KMS-11 (cell line): ENCODE measurements at regions not wholly inside any gene's neighbourhood (a gene's known extent, or its start where the extent isn't known, plus 50 kb on each side); places are given as distances from the start of the nearest gene placed in this dataset.

Experiments used
- H2AFZ ChIP-seq: fragments of 200-600 bp; sonication (generic); 2 replicates; pipeline ENCODE4 v1.6.1; 2016; ENCODE audit warnings: antibody characterized with exemption, mixed run types, low read depth
- H3K27ac ChIP-seq: fragments of 200-600 bp; sonication (generic); 2 replicates; pipeline ENCODE4 v1.6.1; 2016; ENCODE audit warnings: mild to moderate bottlenecking, mixed run types
- H3K27me3 ChIP-seq: fragments of 200-600 bp; sonication (generic); 2 replicates; pipeline ENCODE4 v1.6.1; 2017; ENCODE audit warnings: mild to moderate bottlenecking, low read depth, mixed run types, moderate library complexity; ENCODE audit not compliant: insufficient read depth
- H3K36me3 ChIP-seq: fragments of 200-600 bp; sonication (generic); 2 replicates; pipeline ENCODE4 v1.6.1; 2017; ENCODE audit warnings: mild to moderate bottlenecking, mixed run types; ENCODE audit not compliant: insufficient read depth
- H3K4me1 ChIP-seq: fragments of 200-600 bp; sonication (generic); 2 replicates; pipeline ENCODE4 v1.6.1; 2016; ENCODE audit warnings: mild to moderate bottlenecking, low read depth, mixed run types; ENCODE audit not compliant: poor library complexity, severe bottlenecking
- H3K4me2 ChIP-seq: fragments of 200-600 bp; sonication (generic); 2 replicates; pipeline ENCODE4 v1.7.0; 2016; ENCODE audit warnings: mild to moderate bottlenecking, mixed run types
- H3K4me3 ChIP-seq: fragments of 200-600 bp; sonication (generic); IDR thresholded peaks from 2 replicates; pipeline ENCODE4 v1.6.1; 2017; ENCODE audit warnings: low read depth, low read length, mixed read lengths; ENCODE audit not compliant: insufficient read depth
- H3K79me2 ChIP-seq: fragments of 200-600 bp; sonication (generic); 2 replicates; pipeline ENCODE4 v1.6.1; 2016; ENCODE audit warnings: low read depth, mixed run types; ENCODE audit not compliant: insufficient read depth
- H3K9ac ChIP-seq: fragments of 200-600 bp; sonication (generic); 2 replicates; pipeline ENCODE4 v1.6.1; 2016; ENCODE audit warnings: mild to moderate bottlenecking, mixed run types
- H4K20me1 ChIP-seq: fragments of 200-600 bp; sonication (generic); 2 replicates; pipeline ENCODE4 v1.6.1; 2016; ENCODE audit warnings: mild to moderate bottlenecking, mixed run types; ENCODE audit not compliant: insufficient read depth
- TF ChIP-seq, protein P1 (sequence below): fragments of 200-600 bp; sonication (generic); conservative IDR thresholded peaks from 2 replicates; pipeline ENCODE4 v1.6.1; 2017; ENCODE audit warnings: low read depth, mild to moderate bottlenecking, antibody characterized with exemption, low read length, moderate library complexity, mixed read lengths

- no peaks in the 10 kb centered on the region for H3K36me3 ChIP-seq
- peaks cover 5% of the 10 kb centered on the region; the same call in 1 of the 2 replicates for H3K27me3 ChIP-seq
- no peak overlapping the region for H3K9ac ChIP-seq
- no peak overlapping the region for H3K4me3 ChIP-seq
- H3K27ac ChIP-seq: no peak overlapping the region
- TF ChIP-seq, protein P1, sequence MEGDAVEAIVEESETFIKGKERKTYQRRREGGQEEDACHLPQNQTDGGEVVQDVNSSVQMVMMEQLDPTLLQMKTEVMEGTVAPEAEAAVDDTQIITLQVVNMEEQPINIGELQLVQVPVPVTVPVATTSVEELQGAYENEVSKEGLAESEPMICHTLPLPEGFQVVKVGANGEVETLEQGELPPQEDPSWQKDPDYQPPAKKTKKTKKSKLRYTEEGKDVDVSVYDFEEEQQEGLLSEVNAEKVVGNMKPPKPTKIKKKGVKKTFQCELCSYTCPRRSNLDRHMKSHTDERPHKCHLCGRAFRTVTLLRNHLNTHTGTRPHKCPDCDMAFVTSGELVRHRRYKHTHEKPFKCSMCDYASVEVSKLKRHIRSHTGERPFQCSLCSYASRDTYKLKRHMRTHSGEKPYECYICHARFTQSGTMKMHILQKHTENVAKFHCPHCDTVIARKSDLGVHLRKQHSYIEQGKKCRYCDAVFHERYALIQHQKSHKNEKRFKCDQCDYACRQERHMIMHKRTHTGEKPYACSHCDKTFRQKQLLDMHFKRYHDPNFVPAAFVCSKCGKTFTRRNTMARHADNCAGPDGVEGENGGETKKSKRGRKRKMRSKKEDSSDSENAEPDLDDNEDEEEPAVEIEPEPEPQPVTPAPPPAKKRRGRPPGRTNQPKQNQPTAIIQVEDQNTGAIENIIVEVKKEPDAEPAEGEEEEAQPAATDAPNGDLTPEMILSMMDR: no peak
- no peaks in the 10 kb centered on the region for H3K79me2 ChIP-seq
- H4K20me1 ChIP-seq: no peaks in the 10 kb centered on the region
- no peak overlapping the region for H2AFZ ChIP-seq
- H3K4me2 ChIP-seq: no peak overlapping the region
- H3K4me1 ChIP-seq: no peaks in the 10 kb centered on the region
These were observed 279.2 kb downstream of the ALG10 start for GRCh38 chr12:34301251-34302130.

DNA sequence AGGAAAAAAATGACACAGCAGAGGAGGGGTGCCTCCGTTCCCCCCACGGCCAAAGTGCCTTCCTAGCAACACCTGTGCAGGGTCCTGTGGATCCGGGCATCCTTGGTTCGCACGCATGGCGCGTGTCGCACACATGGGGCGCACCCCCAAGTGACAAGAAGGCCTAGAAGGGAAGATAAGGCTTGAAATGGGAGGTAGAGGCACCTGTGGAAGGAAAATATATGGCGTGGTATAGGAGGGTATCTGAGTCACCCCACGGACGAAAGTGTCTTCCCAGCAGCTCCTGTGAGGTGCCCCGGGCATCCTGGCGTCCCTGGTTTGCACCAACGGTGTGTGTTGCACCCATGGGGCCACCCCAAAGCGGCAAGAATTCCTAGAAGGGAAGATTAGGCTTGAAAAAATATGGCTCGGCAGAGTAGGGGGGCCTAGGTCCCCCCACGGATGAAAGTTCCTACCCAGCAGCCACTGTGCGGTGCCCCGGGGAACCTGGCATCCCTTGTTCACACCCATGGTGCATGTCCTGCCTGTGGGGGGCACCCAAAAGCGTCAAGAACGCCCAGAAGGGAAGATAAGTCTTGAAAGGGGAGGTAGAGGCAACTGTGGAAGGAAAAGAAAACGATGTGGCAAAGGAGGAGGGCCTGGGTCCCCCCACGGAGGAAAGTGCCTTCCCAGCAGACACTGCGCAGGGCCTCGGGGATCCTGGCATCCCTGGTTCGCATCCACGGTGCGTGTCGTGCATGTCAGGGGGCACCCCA, 280.0 kb downstream of the ALG10 start:
- Histone ChIP-seq H3K4me1 (no peaks in the 10 kb centered on the region), H3K27me3 (peaks cover 7% of the 10 kb centered on the region; the same call in 1 of the 2 replicates), H3K4me3 (no peak overlapping the region), H4K20me1 (no peaks in the 10 kb centered on the region), H3K4me2 (no peak overlapping the region), H3K27ac (no peak overlapping the region), H3K79me2 (no peaks in the 10 kb centered on the region), H3K36me3 (no peaks in the 10 kb centered on the region), H2AFZ (no peak overlapping the region), H3K9ac (no peak overlapping the region)
- TF ChIP-seq, protein P1: no peak

GRCh38 chr12:34303091-34303870, 281.0 kb downstream of the ALG10 start:
- H4K20me1 ChIP-seq: no peaks in the 10 kb centered on the region
- H3K27ac ChIP-seq: no peak overlapping the region
- no peak overlapping the region for H2AFZ ChIP-seq
- no peak overlapping the region for H3K4me2 ChIP-seq
- no peak overlapping the region for H3K9ac ChIP-seq
- H3K4me1 ChIP-seq: no peaks in the 10 kb centered on the region
- H3K79me2 ChIP-seq: no peaks in the 10 kb centered on the region
- no peaks in the 10 kb centered on the region for H3K36me3 ChIP-seq
- TF ChIP-seq, protein P1: no peak
- no peak overlapping the region for H3K4me3 ChIP-seq
- peaks cover 7% of the 10 kb centered on the region; the same call in 1 of the 2 replicates for H3K27me3 ChIP-seq

GRCh38 chr12:34304001-34304400, 281.7 kb downstream of the ALG10 start:
- no peak overlapping the region for H2AFZ ChIP-seq
- no peak overlapping the region for H3K4me3 ChIP-seq
- H3K36me3 ChIP-seq: no peaks in the 10 kb centered on the region
- no peak overlapping the region for H3K9ac ChIP-seq
- H3K4me2 ChIP-seq: no peak overlapping the region
- peaks cover 7% of the 10 kb centered on the region; the same call in 1 of the 2 replicates for H3K27me3 ChIP-seq
- H4K20me1 ChIP-seq: no peaks in the 10 kb centered on the region
- no peaks in the 10 kb centered on the region for H3K4me1 ChIP-seq
- TF ChIP-seq, protein P1: no peak
- H3K79me2 ChIP-seq: no peaks in the 10 kb centered on the region
- H3K27ac ChIP-seq: no peak overlapping the region
